GM18909 (cell line): ENCODE measurements at regions not wholly inside any gene's neighbourhood (a gene's known extent, or its start where the extent isn't known, plus 50 kb on each side); places are given as distances from the start of the nearest gene placed in this dataset.

Experiments
- ATAC-seq: cut with Tn5 transposase; IDR thresholded peaks from one replicate; pipeline ENCODE4 v1.9.1; 2021; ENCODE audit warnings: mild to moderate bottlenecking; ENCODE audit not compliant: unreplicated experiment, poor library complexity

GRCh38 chr1:195591917-195592672, 1016.1 kb downstream of the KCNT2 start:
- ATAC-seq, result no peak

GRCh38 chr1:195590649-195591048, 1017.6 kb downstream of the KCNT2 start:
- ATAC-seq, result no peak

GRCh38 chr1:195584870-195585624, 1023.2 kb downstream of the KCNT2 start:
- no peak for ATAC-seq

GRCh38 chr1:195580988-195581387, 1027.3 kb downstream of the KCNT2 start:
- ATAC-seq, result no peak

GRCh38 chr1:195577748-195578147, 1030.5 kb downstream of the KCNT2 start:
- no peak for ATAC-seq

GRCh38 chr1:195576641-195577040, 1031.6 kb downstream of the KCNT2 start:
- no peak for ATAC-seq

GRCh38 chr1:195574511-195574910, 1033.7 kb downstream of the KCNT2 start:
- ATAC-seq, result no peak

- ATAC-seq, result no peak
Measured at GRCh38 chr1:195569934-195570333, 1038.3 kb downstream of the KCNT2 start.

- no peak for ATAC-seq
Measured at GRCh38 chr1:195568389-195568788, 1039.9 kb downstream of the KCNT2 start.

- no peak for ATAC-seq
Measured at GRCh38 chr1:195562074-195562473, 1046.2 kb downstream of the KCNT2 start.

GRCh38 chr1:195550071-195550862, 1058.0 kb downstream of the KCNT2 start:
- ATAC-seq, result no peak

- no peak for ATAC-seq
Measured at GRCh38 chr1:195530961-195531360, 1077.3 kb downstream of the KCNT2 start.

- no peak for ATAC-seq
Measured at GRCh38 chr1:195529881-195530280, 1078.4 kb downstream of the KCNT2 start.

GRCh38 chr1:195520757-195521156, 1087.5 kb downstream of the KCNT2 start:
- ATAC-seq, result no peak

GRCh38 chr1:195516036-195516435, 1092.2 kb downstream of the KCNT2 start:
- no peak for ATAC-seq

- ATAC-seq, result no peak
Measured at GRCh38 chr1:195511501-195511900, 1096.7 kb downstream of the KCNT2 start.

- no peak for ATAC-seq
Measured at GRCh38 chr1:195501118-195501517, 1107.1 kb downstream of the KCNT2 start.

GRCh38 chr1:195495720-195496635, 1112.3 kb downstream of the KCNT2 start:
- no peak for ATAC-seq

GRCh38 chr1:195482137-195482536, 1126.1 kb downstream of the KCNT2 start:
- ATAC-seq, result no peak

- ATAC-seq, result no peak
Measured at GRCh38 chr1:195481293-195481692, 1126.9 kb downstream of the KCNT2 start.
